Neural cell (in vitro differentiated cells): ENCODE measurements at regions not wholly inside any gene's neighbourhood (a gene's known extent, or its start where the extent isn't known, plus 50 kb on each side); places are given as distances from the start of the nearest gene placed in this dataset.

Source experiments
- CTCF ChIP-seq: fragments of 450-650 bp; IDR thresholded peaks from 2 replicates; pipeline ENCODE4 v1.5.1; 2014; ENCODE audit warnings: antibody characterized with exemption, mild to moderate bottlenecking, moderate library complexity; ENCODE audit not compliant: poor library complexity, severe bottlenecking
- EP300 ChIP-seq: fragments of 450-650 bp; conservative IDR thresholded peaks from 2 replicates; pipeline ENCODE4 v1.6.1; 2014; ENCODE audit warnings: antibody characterized with exemption, mild to moderate bottlenecking, moderate library complexity; ENCODE audit not compliant: poor library complexity, severe bottlenecking
- EZH2 ChIP-seq: fragments of 200-600, 300-800 bp; shearing (Covaris generic), sonication (generic); IDR thresholded peaks from 2 replicates; pipeline ENCODE4 v1.6.1; 2014; ENCODE audit warnings: antibody characterized with exemption, low read length, borderline replicate concordance, mild to moderate bottlenecking; ENCODE audit not compliant: insufficient read depth, poor library complexity, severe bottlenecking
- RAD21 ChIP-seq: fragments of 450-650 bp; conservative IDR thresholded peaks from 2 replicates; pipeline ENCODE4 v1.6.1; 2014; ENCODE audit warnings: antibody characterized with exemption, mild to moderate bottlenecking, moderate library complexity
- TAF1 ChIP-seq: IDR thresholded peaks from 2 replicates; pipeline ENCODE4 v1.6.1; 2012; ENCODE audit warnings: low read depth

- no peak for TF ChIP-seq TAF1
- no peak for TF ChIP-seq CTCF
- TF ChIP-seq RAD21: no peak
- TF ChIP-seq EP300: no peak
- no peak for TF ChIP-seq EZH2
Observed at GRCh38 chr5:124581738-124582560, 164.5 kb downstream of the ZNF608 start.
